ENCODE measurements at regions not wholly inside any gene's neighbourhood (a gene's known extent, or its start where the extent isn't known, plus 50 kb on each side); places are given as distances from the start of the nearest gene placed in this dataset.

- DNase-seq (ENCODE audit: low read depth), result no peak
- no peak for TF ChIP-seq CTCF (IDR thresholded peaks at IDR 0.05; ENCODE audit: control insufficient read depth, extremely low read depth, insufficient read depth)
- H3K4me3 ChIP-seq (ENCODE audit: low read depth, low read length), result no peak overlapping the region
Measured at GRCh38 chr14:85960756-85961155, 430.8 kb downstream of the FLRT2 start.

GRCh38 chr14:85959063-85959462 is 429.1 kb downstream of the FLRT2 start:
- no peak for DNase-seq (ENCODE audit: low read depth)
- no peak for TF ChIP-seq CTCF (IDR thresholded peaks at IDR 0.05; ENCODE audit: control insufficient read depth, extremely low read depth, insufficient read depth)
- no peak overlapping the region for H3K4me3 ChIP-seq (ENCODE audit: low read depth, low read length)

- H3K4me3 ChIP-seq (ENCODE audit: low read depth, low read length), result no peak overlapping the region
- DNase-seq (ENCODE audit: low read depth), result no peak
- TF ChIP-seq CTCF (IDR thresholded peaks at IDR 0.05; ENCODE audit: control insufficient read depth, extremely low read depth, insufficient read depth), result peak; percentile 37
Measured at GRCh38 chr14:85958069-85958468, 428.1 kb downstream of the FLRT2 start.

- no peak overlapping the region for H3K4me3 ChIP-seq (ENCODE audit: low read depth, low read length)
- DNase-seq (ENCODE audit: low read depth), result no peak
- no peak for TF ChIP-seq CTCF (IDR thresholded peaks at IDR 0.05; ENCODE audit: control insufficient read depth, extremely low read depth, insufficient read depth)
Measured at GRCh38 chr14:85953265-85953664, 423.3 kb downstream of the FLRT2 start.

GRCh38 chr14:85948153-85948552 is 418.2 kb downstream of the FLRT2 start:
- H3K4me3 ChIP-seq (ENCODE audit: low read depth, low read length), result no peak overlapping the region
- TF ChIP-seq CTCF (IDR thresholded peaks at IDR 0.05; ENCODE audit: control insufficient read depth, extremely low read depth, insufficient read depth), result no peak
- no peak for DNase-seq (ENCODE audit: low read depth)

- no peak for TF ChIP-seq CTCF (IDR thresholded peaks at IDR 0.05; ENCODE audit: control insufficient read depth, extremely low read depth, insufficient read depth)
- no peak for DNase-seq (ENCODE audit: low read depth)
- H3K4me3 ChIP-seq (ENCODE audit: low read depth, low read length), result no peak overlapping the region
Measured at GRCh38 chr14:85947461-85948139, 417.7 kb downstream of the FLRT2 start.

- H3K4me3 ChIP-seq (ENCODE audit: low read depth, low read length), result no peak overlapping the region
- DNase-seq (ENCODE audit: low read depth), result no peak
- no peak for TF ChIP-seq CTCF (IDR thresholded peaks at IDR 0.05; ENCODE audit: control insufficient read depth, extremely low read depth, insufficient read depth)
Measured at GRCh38 chr14:85943192-85943591, 413.2 kb downstream of the FLRT2 start.
